ENCODE measurements at regions not wholly inside any gene's neighbourhood (a gene's known extent, or its start where the extent isn't known, plus 50 kb on each side); places are given as distances from the start of the nearest gene placed in this dataset.

DNA sequence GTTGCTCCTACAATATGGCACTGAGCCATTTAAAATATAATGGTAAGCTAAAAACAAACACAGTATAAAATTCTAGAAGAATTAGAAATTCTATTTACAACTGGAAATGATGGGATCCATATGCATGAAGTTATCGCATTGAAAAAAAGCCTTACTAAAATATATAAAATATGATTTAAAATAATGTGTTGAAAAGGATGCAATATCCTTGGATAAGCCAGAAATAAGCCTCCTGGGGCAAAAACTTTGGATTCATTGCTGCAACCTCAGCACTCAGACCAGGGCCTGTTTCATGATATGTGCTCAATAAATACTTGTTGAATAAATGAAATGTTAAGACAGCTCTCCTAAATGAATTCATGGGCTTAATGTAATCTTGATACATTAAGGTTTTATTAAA is 170.2 kb downstream of the SEM1 start:
- Histone ChIP-seq H3K27me3 (ENCODE audit: insufficient read depth, low read depth) (no peaks in the 10 kb centered on the region), H2AFZ (no peak overlapping the region), H3K4me3 (no peak overlapping the region), H3K4me1 (replicated peaks; ENCODE audit: insufficient read depth) (no peaks in the 10 kb centered on the region), H3K27ac (no peak overlapping the region), H4K20me1 (ENCODE audit: insufficient read depth) (no peaks in the 10 kb centered on the region), H3K36me3 (ENCODE audit: low read depth) (no peaks in the 10 kb centered on the region), H3K9me2 (ENCODE audit: insufficient read depth) (no peaks in the 10 kb centered on the region), H3K9me3 (ENCODE audit: insufficient read depth, low read depth) (no peaks in the 10 kb centered on the region), H3F3A (ENCODE audit: insufficient read depth, low read depth) (no peaks in the 10 kb centered on the region), H3K4me2 (no peak overlapping the region), H3K79me2 (ENCODE audit: low read depth) (no peaks in the 10 kb centered on the region)
- TF ChIP-seq, protein P1, sequence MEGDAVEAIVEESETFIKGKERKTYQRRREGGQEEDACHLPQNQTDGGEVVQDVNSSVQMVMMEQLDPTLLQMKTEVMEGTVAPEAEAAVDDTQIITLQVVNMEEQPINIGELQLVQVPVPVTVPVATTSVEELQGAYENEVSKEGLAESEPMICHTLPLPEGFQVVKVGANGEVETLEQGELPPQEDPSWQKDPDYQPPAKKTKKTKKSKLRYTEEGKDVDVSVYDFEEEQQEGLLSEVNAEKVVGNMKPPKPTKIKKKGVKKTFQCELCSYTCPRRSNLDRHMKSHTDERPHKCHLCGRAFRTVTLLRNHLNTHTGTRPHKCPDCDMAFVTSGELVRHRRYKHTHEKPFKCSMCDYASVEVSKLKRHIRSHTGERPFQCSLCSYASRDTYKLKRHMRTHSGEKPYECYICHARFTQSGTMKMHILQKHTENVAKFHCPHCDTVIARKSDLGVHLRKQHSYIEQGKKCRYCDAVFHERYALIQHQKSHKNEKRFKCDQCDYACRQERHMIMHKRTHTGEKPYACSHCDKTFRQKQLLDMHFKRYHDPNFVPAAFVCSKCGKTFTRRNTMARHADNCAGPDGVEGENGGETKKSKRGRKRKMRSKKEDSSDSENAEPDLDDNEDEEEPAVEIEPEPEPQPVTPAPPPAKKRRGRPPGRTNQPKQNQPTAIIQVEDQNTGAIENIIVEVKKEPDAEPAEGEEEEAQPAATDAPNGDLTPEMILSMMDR (conservative IDR thresholded peaks at IDR 0.05): no peak
- no peak for TF ChIP-seq EZH2 (IDR thresholded peaks at IDR 0.05; ENCODE audit: low read depth)
- intact Hi-C loops (cut with micrococcal nuclease; ENCODE audit: unreplicated experiment): no loop called here
- BruUV-seq (replicated peaks): no TSS peak
- CTCF ChIA-PET: no interaction called here
- DNase-seq: no peak
- POLR2A ChIA-PET (ENCODE audit: unreplicated experiment): no interaction called here

GRCh38 chr7:96538632-96539031 is 171.0 kb downstream of the SEM1 start:
- H3K27me3 ChIP-seq (ENCODE audit: insufficient read depth, low read depth): no peaks in the 10 kb centered on the region
- no peaks in the 10 kb centered on the region for H3K9me2 ChIP-seq (ENCODE audit: insufficient read depth)
- H3K4me3 ChIP-seq: no peak overlapping the region
- H3K36me3 ChIP-seq (ENCODE audit: low read depth): no peaks in the 10 kb centered on the region
- no peaks in the 10 kb centered on the region for H3F3A ChIP-seq (ENCODE audit: insufficient read depth, low read depth)
- intact Hi-C loops (cut with micrococcal nuclease; ENCODE audit: unreplicated experiment): no loop called here
- H3K4me1 ChIP-seq (replicated peaks; ENCODE audit: insufficient read depth): no peaks in the 10 kb centered on the region
- POLR2A ChIA-PET (ENCODE audit: unreplicated experiment): interaction anchor here (0.6 kb wide), 1 partner anchor 471 kb away, joined by 8 read pairs; no protein-coding TSS in a partner anchor
- no peak overlapping the region for H2AFZ ChIP-seq
- H3K27ac ChIP-seq: no peak overlapping the region
- DNase-seq: no peak
- TF ChIP-seq, protein P1 (conservative IDR thresholded peaks at IDR 0.05): no peak
- TF ChIP-seq EZH2 (IDR thresholded peaks at IDR 0.05; ENCODE audit: low read depth): no peak
- H3K79me2 ChIP-seq (ENCODE audit: low read depth): no peaks in the 10 kb centered on the region
- CTCF ChIA-PET: no interaction called here
- H4K20me1 ChIP-seq (ENCODE audit: insufficient read depth): no peaks in the 10 kb centered on the region
- H3K9me3 ChIP-seq (ENCODE audit: insufficient read depth, low read depth): no peaks in the 10 kb centered on the region
- H3K4me2 ChIP-seq: no peak overlapping the region
- no TSS peak for BruUV-seq (replicated peaks)

GRCh38 chr7:96534221-96534620 is 175.4 kb downstream of the SEM1 start:
- no peak for DNase-seq
- CTCF ChIA-PET: no interaction called here
- H3K79me2 ChIP-seq (ENCODE audit: low read depth): no peaks in the 10 kb centered on the region
- H2AFZ ChIP-seq: no peak overlapping the region
- H4K20me1 ChIP-seq (ENCODE audit: insufficient read depth): no peaks in the 10 kb centered on the region
- no peak overlapping the region for H3K4me3 ChIP-seq
- H3K27ac ChIP-seq: no peak overlapping the region
- POLR2A ChIA-PET (ENCODE audit: unreplicated experiment): interaction anchor here (0.7 kb wide), 1 partner anchor 483 kb away, joined by 3 read pairs; no protein-coding TSS in a partner anchor
- H3K27me3 ChIP-seq (ENCODE audit: insufficient read depth, low read depth): no peaks in the 10 kb centered on the region
- TF ChIP-seq, protein P1 (conservative IDR thresholded peaks at IDR 0.05): no peak
- TF ChIP-seq EZH2 (IDR thresholded peaks at IDR 0.05; ENCODE audit: low read depth): no peak
- no peaks in the 10 kb centered on the region for H3K4me1 ChIP-seq (replicated peaks; ENCODE audit: insufficient read depth)
- no peaks in the 10 kb centered on the region for H3F3A ChIP-seq (ENCODE audit: insufficient read depth, low read depth)
- no peaks in the 10 kb centered on the region for H3K36me3 ChIP-seq (ENCODE audit: low read depth)
- no peak overlapping the region for H3K4me2 ChIP-seq
- no peaks in the 10 kb centered on the region for H3K9me3 ChIP-seq (ENCODE audit: insufficient read depth, low read depth)
- BruUV-seq (replicated peaks): no TSS peak
- no peaks in the 10 kb centered on the region for H3K9me2 ChIP-seq (ENCODE audit: insufficient read depth)
- intact Hi-C loops (cut with micrococcal nuclease; ENCODE audit: unreplicated experiment): no loop called here

Data from PC-9 (cell line).